ENCODE measurements at regions not wholly inside any gene's neighbourhood (a gene's known extent, or its start where the extent isn't known, plus 50 kb on each side); places are given as distances from the start of the nearest gene placed in this dataset.

GRCh38 chr2:191778041-191778440, 68.8 kb downstream of the CAVIN2 start:
- TF ChIP-seq CTCF (IDR thresholded peaks at IDR 0.05) (no peak), ZNF512 (CRISPR knock-in tag; IDR thresholded peaks at IDR 0.05; ENCODE audit: borderline replicate concordance) (no peak), IRF1 (CRISPR knock-in tag; IDR thresholded peaks at IDR 0.05) (no peak), ATF6 (CRISPR knock-in tag; IDR thresholded peaks at IDR 0.05) (no peak), ESRRA (CRISPR knock-in tag; IDR thresholded peaks at IDR 0.05; ENCODE audit: borderline replicate concordance) (no peak), ZMAT4 (CRISPR knock-in tag; IDR thresholded peaks at IDR 0.05) (no peak), NFATC4 (CRISPR knock-in tag; IDR thresholded peaks at IDR 0.05) (no peak), MLX (CRISPR knock-in tag; IDR thresholded peaks at IDR 0.05) (no peak), ZSCAN18 (CRISPR knock-in tag; IDR thresholded peaks at IDR 0.05) (no peak), FOXP1 (CRISPR knock-in tag; IDR thresholded peaks at IDR 0.05; ENCODE audit: borderline replicate concordance) (no peak), CBFB (CRISPR knock-in tag; IDR thresholded peaks at IDR 0.05; ENCODE audit: low read depth) (no peak), ATF3 (CRISPR knock-in tag; conservative IDR thresholded peaks at IDR 0.05) (no peak), ZNF263 (CRISPR knock-in tag; IDR thresholded peaks at IDR 0.05; ENCODE audit: low read depth) (no peak), TEAD1 (CRISPR knock-in tag; IDR thresholded peaks at IDR 0.05) (no peak)
